ENCODE measurements at regions not wholly inside any gene's neighbourhood (a gene's known extent, or its start where the extent isn't known, plus 50 kb on each side); places are given as distances from the start of the nearest gene placed in this dataset.

DNA sequence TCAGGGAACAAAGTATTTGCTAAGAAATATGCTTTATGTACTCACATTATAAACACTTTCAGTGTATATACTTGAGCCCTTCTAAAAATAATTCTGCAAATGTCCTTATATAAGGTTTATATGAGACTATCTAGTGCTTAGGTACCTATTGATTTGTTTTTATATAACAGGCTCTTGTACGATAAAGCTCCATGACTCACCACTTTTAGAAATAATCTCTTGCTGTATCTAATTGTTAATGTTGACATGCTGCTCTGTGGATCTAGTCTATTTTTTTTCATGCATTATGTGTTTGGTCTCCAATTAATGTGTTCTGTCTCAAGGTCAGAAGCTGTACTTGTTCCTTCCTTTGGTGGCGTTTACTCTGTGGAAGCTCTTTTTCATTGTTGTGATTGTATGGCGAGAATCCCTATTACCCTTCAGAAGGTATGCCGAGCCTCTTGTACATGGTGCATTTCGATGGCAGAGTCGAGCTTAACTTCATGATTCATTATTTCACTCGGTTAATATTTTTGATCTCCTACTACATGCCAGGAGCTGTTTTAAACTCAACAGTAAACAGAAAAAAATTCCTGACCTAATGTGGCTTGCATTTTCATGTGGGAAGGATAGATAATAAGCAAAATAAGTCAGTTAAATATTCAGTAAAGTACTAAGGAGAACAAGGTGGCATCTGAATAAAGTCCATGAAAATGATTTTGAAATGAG lies 361.6 kb downstream of the COG6 start:
- Mint-ChIP-seq H3K9me3 (no peaks in the 10 kb centered on the region), H3K27me3 (ENCODE audit: low read depth) (no peaks in the 10 kb centered on the region), H3K36me3 (ENCODE audit: low read depth) (no peaks in the 10 kb centered on the region), H3K4me3 (no peak overlapping the region), H3K4me1 (no peaks in the 10 kb centered on the region), H3K27ac (peak overlapping the region in 1 of 3 experiments; percentile 0)
- TF ChIP-seq, protein P1, sequence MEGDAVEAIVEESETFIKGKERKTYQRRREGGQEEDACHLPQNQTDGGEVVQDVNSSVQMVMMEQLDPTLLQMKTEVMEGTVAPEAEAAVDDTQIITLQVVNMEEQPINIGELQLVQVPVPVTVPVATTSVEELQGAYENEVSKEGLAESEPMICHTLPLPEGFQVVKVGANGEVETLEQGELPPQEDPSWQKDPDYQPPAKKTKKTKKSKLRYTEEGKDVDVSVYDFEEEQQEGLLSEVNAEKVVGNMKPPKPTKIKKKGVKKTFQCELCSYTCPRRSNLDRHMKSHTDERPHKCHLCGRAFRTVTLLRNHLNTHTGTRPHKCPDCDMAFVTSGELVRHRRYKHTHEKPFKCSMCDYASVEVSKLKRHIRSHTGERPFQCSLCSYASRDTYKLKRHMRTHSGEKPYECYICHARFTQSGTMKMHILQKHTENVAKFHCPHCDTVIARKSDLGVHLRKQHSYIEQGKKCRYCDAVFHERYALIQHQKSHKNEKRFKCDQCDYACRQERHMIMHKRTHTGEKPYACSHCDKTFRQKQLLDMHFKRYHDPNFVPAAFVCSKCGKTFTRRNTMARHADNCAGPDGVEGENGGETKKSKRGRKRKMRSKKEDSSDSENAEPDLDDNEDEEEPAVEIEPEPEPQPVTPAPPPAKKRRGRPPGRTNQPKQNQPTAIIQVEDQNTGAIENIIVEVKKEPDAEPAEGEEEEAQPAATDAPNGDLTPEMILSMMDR (IDR thresholded peaks at IDR 0.05; ENCODE audit: unreplicated experiment in 3 of 3), result no peak

GRCh38 chr13:40017662-40018262 lies 362.3 kb downstream of the COG6 start:
- Mint-ChIP-seq H3K4me3 (no peak overlapping the region), H3K27me3 (ENCODE audit: low read depth) (no peaks in the 10 kb centered on the region), H3K36me3 (ENCODE audit: low read depth) (no peaks in the 10 kb centered on the region), H3K4me1 (no peaks in the 10 kb centered on the region), H3K9me3 (no peaks in the 10 kb centered on the region), H3K27ac (peak overlapping the region in 1 of 3 experiments; percentile 69)
- TF ChIP-seq, protein P1 (IDR thresholded peaks at IDR 0.05; ENCODE audit: unreplicated experiment in 3 of 3), result no peak

GRCh38 chr13:40023595-40024203 lies 368.2 kb downstream of the COG6 start:
- peaks cover under 1% of the 10 kb centered on the region for H3K9me3 Mint-ChIP-seq
- H3K36me3 Mint-ChIP-seq (ENCODE audit: low read depth), result no peaks in the 10 kb centered on the region

GRCh38 chr13:40024204-40024966 lies 368.9 kb downstream of the COG6 start:
- H3K9me3 Mint-ChIP-seq, result peaks cover 2% of the 10 kb centered on the region
- TF ChIP-seq, protein P1 (IDR thresholded peaks at IDR 0.05; ENCODE audit: unreplicated experiment in 3 of 3), result no peak
- H3K4me1 Mint-ChIP-seq, result no peaks in the 10 kb centered on the region
- no peaks in the 10 kb centered on the region for H3K27me3 Mint-ChIP-seq (ENCODE audit: low read depth)
- H3K4me3 Mint-ChIP-seq, result no peak overlapping the region
- no peaks in the 10 kb centered on the region for H3K36me3 Mint-ChIP-seq (ENCODE audit: low read depth)
- no peak overlapping the region for H3K27ac Mint-ChIP-seq

More at GRCh38 chr13:40023595-40024203, 368.2 kb downstream of the COG6 start:
- Mint-ChIP-seq H3K27me3 (ENCODE audit: low read depth) (no peaks in the 10 kb centered on the region), H3K27ac (no peak overlapping the region), H3K4me1 (no peaks in the 10 kb centered on the region), H3K4me3 (no peak overlapping the region)
- TF ChIP-seq, protein P1 (IDR thresholded peaks at IDR 0.05; ENCODE audit: unreplicated experiment in 3 of 3), result no peak

DNA sequence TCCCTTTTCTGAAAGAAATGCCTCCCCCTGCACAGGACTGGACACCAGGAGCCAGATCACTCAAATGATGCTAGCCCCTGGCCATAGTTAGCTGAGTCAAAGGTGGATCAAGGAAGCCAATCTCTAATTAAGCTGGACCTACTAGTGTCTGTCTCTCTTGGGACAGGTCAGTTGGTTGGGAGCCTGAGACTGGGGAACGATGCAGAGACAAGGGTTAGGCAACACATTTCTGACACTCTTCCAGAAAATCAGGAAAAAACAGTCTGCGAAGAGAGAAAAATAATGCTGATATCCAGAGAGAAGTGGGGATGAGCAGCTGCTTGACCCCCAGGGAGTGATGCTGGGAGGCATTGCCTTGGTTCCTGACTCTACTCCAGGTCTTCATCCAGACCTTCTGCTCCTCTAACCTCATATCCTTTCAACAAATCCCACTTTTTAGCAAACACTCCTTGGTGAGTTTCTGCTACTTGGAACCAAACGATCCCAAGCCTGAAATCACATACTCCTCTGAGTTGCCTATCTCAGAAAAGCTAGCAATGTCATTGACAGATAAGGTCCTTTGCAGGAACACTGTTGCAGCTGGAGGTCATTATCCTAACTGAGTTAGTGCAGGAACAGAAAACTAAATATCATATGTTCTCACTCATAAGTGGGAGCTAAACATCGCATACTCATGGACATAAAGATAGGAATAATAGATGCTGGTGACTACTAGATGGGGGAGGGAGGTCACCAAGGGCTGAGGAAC lies 369.7 kb downstream of the COG6 start:
- Mint-ChIP-seq H3K4me3 (no peak overlapping the region), H3K27ac (no peak overlapping the region), H3K36me3 (ENCODE audit: low read depth) (no peaks in the 10 kb centered on the region), H3K27me3 (ENCODE audit: low read depth) (no peaks in the 10 kb centered on the region), H3K4me1 (no peaks in the 10 kb centered on the region), H3K9me3 (peaks cover 2% of the 10 kb centered on the region)
- TF ChIP-seq, protein P1 (IDR thresholded peaks at IDR 0.05; ENCODE audit: unreplicated experiment in 3 of 3), result no peak
